IPS-NIHi7 (cell line): ENCODE measurements at regions not wholly inside any gene's neighbourhood (a gene's known extent, or its start where the extent isn't known, plus 50 kb on each side); places are given as distances from the start of the nearest gene placed in this dataset.
"Not testable (repeated sequence)": the region's sequence is repeated elsewhere in the genome, so short reads cannot be mapped to it uniquely, and the experiment has no call there.

Experiments used
- DNase-seq: peaks from one replicate; pipeline ENCODE4 v3.0.0; 2012; ENCODE audit warnings: mixed read lengths; ENCODE audit errors: extremely low spot score

GRCh38 chrX:30008031-30008430, 207.3 kb upstream of the MAGEB2 start:
- DNase-seq = peak; percentile 19

DNA sequence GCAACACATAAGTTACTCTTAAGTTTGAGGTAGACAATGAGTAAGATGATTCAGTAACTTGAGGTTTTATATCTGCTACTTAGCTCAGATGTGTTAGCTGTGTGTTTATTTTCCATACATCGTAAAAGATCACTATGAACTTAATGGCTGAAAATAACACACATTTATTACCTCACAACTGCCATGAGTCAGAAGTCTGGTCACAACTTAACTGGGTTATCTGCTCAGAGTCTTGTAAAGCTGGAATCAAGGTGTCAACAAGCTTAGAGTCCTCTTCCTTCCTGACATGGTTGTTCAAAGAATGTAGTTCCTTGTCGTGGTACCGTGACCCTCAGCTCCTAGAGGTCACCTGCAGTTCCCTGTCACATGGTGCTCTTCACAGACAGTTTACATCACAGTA, 204.9 kb upstream of the MAGEB2 start:
- DNase-seq = no peak

DNA sequence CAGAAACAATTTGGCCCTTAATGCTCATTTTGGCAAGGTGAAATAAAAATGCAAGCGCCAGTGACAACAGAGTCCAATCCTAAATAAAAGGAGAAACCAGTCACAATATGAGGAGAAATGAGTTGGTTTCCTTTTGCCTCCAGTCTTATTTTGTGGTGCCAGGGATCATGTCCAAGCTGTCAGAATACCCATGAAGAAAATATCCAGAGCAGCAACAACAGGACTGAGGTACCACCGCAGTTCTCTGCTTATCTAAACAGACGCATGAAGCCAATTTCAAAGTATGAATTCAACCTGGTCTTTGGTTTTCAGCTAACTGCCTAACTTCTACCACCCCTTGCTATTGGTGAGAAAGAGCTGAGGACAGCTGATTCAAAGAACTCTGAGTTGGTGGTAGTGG, 199.9 kb upstream of the MAGEB2 start:
- no peak for DNase-seq

DNA sequence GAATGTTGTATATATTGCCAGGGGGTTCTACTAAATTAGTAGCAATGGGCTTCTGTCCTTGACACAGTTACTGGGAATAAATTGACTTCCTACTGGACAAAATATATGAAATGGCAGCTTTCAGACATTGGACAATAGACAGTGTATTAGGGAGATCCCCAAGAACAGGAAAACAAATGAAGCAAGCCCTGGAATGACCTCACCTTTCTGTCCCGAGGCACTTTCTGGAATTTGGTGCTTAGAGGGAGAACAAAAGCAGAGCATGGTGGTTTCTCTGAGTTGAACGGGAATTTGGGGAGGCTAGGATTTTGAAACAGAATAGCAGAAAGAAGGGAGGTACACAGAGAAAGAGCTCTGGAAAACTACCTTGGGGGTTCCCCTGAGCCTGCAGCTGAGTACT, 187.7 kb upstream of the MAGEB2 start:
- no peak for DNase-seq

DNA sequence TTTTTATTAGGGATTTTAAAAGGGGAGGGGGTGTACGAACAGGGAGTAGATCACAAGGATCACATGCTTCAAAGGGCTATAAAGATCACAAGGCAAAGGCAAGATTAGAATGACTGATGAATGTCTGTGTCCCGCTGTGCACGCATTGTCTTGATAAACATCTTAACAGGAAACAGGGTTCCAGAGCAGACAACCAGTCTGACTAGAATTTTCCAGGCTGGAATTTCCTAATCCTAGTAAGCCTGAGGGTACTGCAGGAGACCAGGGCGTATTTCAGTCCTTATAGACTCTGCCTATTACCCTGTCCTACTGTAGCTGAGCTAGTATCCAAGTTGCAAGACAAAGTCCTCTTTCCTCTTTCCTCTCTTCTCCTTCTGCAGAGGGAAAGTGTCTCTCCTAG, 179.0 kb upstream of the MAGEB2 start:
- not testable (repeated sequence) for DNase-seq

GRCh38 chrX:30039768-30040167, 175.6 kb upstream of the MAGEB2 start:
- DNase-seq = no peak

DNA sequence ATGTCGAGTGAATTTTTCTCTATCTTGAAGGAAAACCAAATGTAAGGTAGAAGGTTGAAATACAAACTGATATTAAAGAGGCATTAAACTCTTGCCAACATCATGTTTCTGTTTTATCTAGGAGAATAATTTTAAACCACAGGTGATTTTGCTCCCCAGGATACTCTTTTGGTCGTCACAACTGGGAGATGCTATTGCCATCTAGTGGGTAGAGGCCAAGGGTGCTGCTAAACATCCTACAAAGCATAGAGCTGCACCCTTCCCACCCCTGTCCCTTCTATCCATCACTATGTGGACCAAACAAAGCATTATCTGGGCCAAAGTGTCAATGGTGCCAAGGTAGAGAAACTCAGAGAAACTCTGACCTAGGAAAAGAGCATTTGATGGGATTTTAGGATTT, 154.6 kb upstream of the MAGEB2 start:
- DNase-seq = peak; percentile 30

DNA sequence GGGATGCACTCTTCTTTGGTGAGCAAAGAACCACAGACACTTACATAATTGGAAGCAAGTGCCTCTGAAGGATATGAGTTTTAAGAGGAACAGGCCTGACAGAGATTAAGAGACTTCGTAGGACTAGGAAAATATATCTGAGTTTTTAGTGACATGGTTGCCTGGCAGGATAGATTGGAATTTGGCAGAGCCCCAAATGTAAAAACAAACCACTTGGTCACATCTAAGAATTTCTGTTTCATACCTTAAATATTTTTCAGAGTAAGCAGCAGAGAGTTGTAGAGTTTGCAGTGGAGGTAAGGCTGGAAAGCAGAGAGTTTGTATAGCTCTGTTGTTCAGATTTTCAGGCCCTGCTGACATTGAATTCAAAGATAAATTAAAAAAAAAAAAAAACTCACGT, 150.1 kb upstream of the MAGEB2 start:
- DNase-seq = no peak

GRCh38 chrX:30067677-30068076, 147.7 kb upstream of the MAGEB2 start:
- DNase-seq = no peak

GRCh38 chrX:30085571-30085970, 129.8 kb upstream of the MAGEB2 start:
- DNase-seq = no peak

DNA sequence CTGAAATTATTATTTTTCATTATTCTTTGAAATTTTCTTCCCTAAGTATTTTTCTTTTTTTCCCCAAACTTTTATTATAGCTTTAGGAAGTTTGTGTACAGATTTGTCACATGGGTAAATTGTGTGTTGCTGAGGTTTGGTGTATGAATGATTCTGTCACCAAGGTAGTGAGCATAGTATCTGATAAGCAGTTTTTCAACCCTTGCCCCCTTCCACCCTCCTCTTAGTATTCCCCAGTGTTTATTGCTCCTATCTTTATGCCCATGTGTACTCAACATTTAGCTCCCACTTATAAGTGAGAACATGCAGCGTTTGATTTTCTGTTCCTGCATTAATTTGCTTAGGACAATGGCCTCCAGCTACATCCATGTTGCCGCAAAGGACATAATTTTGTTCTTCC, 103.9 kb upstream of the MAGEB2 start:
- DNase-seq = no peak

DNA sequence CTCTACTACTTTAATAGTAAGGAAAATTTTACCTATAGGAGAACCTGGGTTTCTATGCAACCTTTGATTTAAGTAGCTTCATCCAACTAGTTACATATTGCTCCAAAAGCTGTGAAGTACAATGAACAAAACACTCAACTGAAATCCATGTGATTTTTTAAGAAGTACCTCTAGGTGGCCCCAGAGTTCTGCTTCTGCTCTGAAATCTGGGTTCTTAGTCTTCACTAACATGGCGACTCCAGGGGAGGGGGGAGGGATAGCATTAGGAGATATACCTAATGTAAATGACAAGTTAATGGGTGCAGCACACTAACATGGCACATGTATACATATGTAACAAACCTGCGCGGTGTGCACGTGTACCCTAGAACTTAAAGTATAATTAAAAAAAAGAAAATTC, 73.4 kb upstream of the MAGEB2 start:
- peak; percentile 64 for DNase-seq

GRCh38 chrX:30144221-30144620, 71.1 kb upstream of the MAGEB2 start:
- no peak for DNase-seq

- DNase-seq = no peak
These were observed 70.2 kb upstream of the MAGEB2 start for GRCh38 chrX:30144971-30145731.

DNA sequence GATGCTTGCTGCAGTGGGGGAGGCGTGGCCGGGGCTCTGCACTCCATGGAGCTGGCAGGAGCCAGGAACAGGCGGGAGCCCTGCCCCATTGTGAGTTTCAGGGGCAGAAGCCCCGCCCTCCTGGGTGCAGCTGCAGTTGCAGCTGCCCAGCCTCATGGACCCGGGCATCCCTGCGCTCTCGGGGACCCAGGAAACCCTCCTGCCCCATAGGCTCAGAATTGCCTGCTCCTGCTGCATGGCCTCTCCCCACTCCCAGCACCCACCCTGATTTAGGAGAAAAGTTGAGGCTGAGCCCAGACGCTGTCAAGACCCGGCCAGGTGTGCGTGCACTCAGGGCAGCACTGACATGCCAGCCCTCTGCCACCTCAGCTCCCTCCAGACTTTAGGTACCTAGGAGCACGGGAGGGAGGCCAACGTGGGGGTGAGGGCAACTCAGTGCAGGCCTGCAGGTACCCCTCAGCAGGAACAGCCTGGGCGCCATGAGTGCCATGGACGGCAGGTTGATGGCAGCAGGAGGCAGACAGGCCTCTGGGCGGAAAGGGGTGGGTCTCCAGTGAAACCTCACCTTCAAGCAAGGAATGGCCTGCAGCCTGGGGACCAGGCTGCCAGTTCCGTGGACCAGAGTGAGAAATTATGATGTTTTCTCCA, 67.2 kb upstream of the MAGEB2 start:
- no peak for DNase-seq

DNA sequence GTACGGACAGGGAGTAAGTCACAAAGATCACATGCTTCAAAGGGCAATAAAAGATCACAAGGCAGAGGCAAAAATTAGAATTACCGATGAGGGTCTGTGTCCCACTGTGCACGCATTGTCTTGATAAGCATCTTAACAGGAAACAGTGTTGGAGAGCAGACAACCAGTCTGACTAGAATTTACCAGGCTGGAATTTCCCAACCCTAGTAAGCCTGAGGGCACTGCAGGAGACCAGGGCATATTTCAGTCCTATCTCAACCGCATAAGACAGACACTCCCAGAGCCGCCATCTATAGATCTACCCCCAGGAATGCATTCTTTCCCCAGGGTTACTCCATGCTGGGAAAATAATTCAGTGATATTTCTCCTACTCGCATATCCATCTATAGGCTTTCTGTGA, 66.2 kb upstream of the MAGEB2 start:
- DNase-seq = not testable (repeated sequence)

DNA sequence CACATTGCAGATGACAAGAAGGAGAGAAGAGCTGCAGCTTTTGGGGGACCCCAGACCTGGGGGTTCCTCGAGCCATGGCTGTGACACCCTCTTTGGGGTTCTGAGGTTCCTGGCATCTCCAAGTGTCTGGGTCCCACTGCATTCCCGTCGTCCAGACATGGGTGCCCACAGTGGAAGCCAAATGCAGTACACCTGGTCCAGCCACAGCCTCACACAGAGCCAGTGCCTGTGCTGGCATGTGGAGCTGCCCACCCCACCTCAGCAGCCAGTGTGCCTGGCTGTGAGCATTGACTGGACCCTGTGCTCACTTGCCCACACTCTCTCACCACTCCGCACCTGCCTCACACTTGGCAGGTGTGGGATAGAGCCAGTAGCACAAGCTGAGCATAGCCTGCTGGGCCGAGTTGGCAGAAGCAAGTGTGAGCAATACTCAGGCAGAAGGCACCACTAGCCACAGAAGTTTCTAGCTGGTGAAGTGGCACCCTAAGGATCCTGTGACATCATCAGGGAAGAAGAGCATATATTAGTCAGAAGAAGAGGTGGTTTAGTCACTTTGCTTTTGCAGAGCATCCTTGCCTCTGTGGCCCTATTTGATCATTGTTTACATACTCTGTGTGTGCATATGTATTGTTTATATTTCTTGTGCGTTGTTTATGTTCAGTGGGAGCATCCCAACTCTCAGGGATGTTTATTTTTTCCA, 65.0 kb upstream of the MAGEB2 start:
- DNase-seq = no peak

DNA sequence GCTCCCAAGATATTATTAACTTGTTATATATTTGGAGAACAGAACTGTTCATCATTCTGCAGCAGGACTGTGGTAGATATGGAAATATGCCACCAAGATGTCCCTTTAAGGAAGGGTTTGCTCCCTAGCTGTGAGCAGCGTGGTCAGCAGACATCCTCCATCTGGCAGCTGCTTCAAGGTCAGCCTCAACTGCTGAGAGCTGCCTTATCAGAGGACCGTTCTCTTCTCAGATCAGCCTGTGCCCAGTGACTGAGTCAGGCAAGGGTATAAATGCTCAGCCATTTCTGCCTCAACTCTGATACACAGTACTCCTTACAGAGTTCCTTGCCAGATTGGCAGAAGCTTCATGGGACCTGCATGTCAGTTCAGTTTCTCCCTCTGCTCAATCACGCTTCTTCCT, 63.4 kb upstream of the MAGEB2 start:
- no peak for DNase-seq

- DNase-seq = no peak
These were observed 62.0 kb upstream of the MAGEB2 start for GRCh38 chrX:30153175-30153880.

DNA sequence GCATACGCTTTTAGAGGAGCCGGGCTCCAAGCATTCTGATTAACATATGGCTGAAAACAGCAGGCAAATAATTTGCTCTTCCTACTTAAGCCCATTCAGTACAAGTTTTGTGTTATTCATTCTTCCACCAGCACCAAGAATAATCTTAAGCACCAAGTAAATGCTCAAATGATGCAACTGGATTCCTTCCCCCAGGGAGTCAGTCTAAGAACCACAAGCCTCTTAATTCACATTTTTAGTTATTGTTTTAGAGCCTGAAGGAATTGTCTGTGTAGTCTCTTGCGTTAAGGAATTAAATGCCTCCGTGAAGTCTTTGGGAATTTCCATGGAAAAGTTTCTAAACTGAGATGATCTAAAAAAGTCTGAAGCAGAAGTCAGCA, 61.5 kb upstream of the MAGEB2 start:
- DNase-seq = no peak

DNA sequence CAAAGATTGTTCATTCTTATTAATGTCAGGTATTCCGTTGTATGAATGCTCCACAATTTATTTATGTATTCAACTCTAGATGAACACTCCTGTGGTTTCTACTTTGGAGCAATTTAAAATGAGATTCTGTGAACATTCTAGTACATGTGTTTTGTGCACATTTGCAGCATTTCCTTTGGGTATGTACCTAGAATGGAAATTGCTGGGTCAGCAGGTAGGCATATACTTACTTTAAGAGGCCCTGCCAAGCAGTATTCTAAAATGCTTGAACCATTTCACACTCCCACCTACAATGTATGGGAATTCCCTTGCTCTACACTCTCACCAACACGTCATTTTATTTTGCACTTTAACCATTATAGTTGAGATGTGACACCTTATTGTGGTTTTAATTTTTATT, 59.4 kb upstream of the MAGEB2 start:
- no peak for DNase-seq

GRCh38 chrX:30156880-30157560, 58.3 kb upstream of the MAGEB2 start:
- no peak for DNase-seq
